A673 (cell line): ENCODE measurements at regions not wholly inside any gene's neighbourhood (a gene's known extent, or its start where the extent isn't known, plus 50 kb on each side); places are given as distances from the start of the nearest gene placed in this dataset.

Experiments
- BruUV-seq: library from RNA; stranded (reverse); fragments of 400-500 nt; replicated peaks from 2 replicates; lab custom pipeline; 2021; lab: Mats Ljungman, UMichigan
- CTCF ChIA-PET: fragments of 300-600 bp; sonication (Branson Sonifier 250); formaldehyde crosslinking; loops from one replicate; lab custom pipeline; 2022; ENCODE audit warnings: antibody characterized with exemption; lab: Charles Lee
- POLR2A ChIA-PET: fragments of 300-600 bp; sonication (Branson Sonifier 250); formaldehyde crosslinking; loops from one replicate; lab custom pipeline; 2022; ENCODE audit warnings: antibody characterized with exemption; ENCODE audit not compliant: low non-redundant PET; lab: Charles Lee
- DNase-seq: peaks from one replicate; pipeline ENCODE4 v3.0.0-alpha.2; 2015; ENCODE audit warnings: low spot score
- H3K27ac ChIP-seq: fragments of 200-600 bp; sonication (generic); 2 replicates; pipeline ENCODE4 v1.5.1; 2016; ENCODE audit warnings: mixed run types, low read depth, mild to moderate bottlenecking, mixed read lengths, antibody characterized with exemption, low read length; ENCODE audit not compliant: poor library complexity, severe bottlenecking
- H3K27me3 ChIP-seq: fragments of 200-600 bp; sonication (generic); replicated peaks from 2 replicates; pipeline ENCODE4 v1.6.1; 2017; ENCODE audit warnings: mixed run types, low read depth, mild to moderate bottlenecking, mixed read lengths, antibody characterized with exemption, low read length; ENCODE audit not compliant: insufficient read depth, poor library complexity
- H3K36me3 ChIP-seq: fragments of 200-600 bp; sonication (generic); 2 replicates; pipeline ENCODE4 v1.6.1; 2016; ENCODE audit warnings: mixed run types, mild to moderate bottlenecking, mixed read lengths, antibody characterized with exemption, low read length; ENCODE audit not compliant: insufficient read depth, poor library complexity, severe bottlenecking
- H3K4me1 ChIP-seq: fragments of 200-600 bp; sonication (generic); 2 replicates; pipeline ENCODE4 v1.6.1; 2017; ENCODE audit warnings: mixed run types, mild to moderate bottlenecking, mixed read lengths, antibody characterized with exemption, low read length; ENCODE audit not compliant: insufficient read depth, poor library complexity, severe bottlenecking
- H3K4me3 ChIP-seq: fragments of 200-600 bp; sonication (generic); 2 replicates; pipeline ENCODE4 v1.5.1; 2016; ENCODE audit warnings: low read depth, mixed run types, mild to moderate bottlenecking, mixed read lengths, low read length; ENCODE audit not compliant: poor library complexity, severe bottlenecking
- H3K9me3 ChIP-seq: fragments of 200-600 bp; sonication (generic); 2 replicates; pipeline ENCODE4 v1.6.1; 2016; ENCODE audit warnings: mixed run types, low read depth, mild to moderate bottlenecking, mixed read lengths, antibody characterized with exemption, low read length; ENCODE audit not compliant: poor library complexity, severe bottlenecking
- EZH2 ChIP-seq: fragments of 200-600 bp; sonication (generic); IDR thresholded peaks from 2 replicates; pipeline ENCODE4 v1.6.1; 2017; ENCODE audit warnings: borderline replicate concordance, low read depth, mild to moderate bottlenecking, mixed read lengths, antibody characterized with exemption, low read length; ENCODE audit not compliant: poor library complexity, severe bottlenecking
- intact Hi-C: fragments of 100-400 bp; cut with micrococcal nuclease; formaldehyde crosslinking; loops from one replicate; pipeline ENCODE4 v1.10.0; 2022; ENCODE audit not compliant: unreplicated experiment
- TF ChIP-seq, protein P1 (sequence below): fragments of 300-800, 200-600 bp; sonication (generic); conservative IDR thresholded peaks from 2 replicates; pipeline ENCODE4 v1.5.1; 2017; ENCODE audit warnings: low read depth, mild to moderate bottlenecking, antibody characterized with exemption, low read length, moderate library complexity, mixed read lengths

DNA sequence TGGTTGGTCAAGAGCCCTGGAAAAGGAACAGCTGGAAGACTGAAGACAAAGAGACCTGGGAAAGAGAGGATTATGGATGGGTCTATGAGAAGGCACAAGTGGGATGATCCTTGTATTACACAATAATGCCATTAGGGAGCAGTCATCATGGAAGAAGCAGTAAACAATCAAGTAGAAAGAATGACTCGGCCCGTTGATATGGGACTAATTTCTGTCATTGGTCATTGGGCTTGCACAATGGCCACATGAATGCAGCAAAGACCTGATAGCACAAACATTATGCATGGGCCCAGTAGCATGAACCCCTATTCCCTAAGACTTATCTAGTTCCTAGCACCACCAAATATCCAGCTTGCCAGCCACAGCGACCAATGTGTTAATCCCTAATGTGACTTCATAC lies 390.3 kb upstream of the ZNF507 start:
- Histone ChIP-seq H3K4me3 (no peak overlapping the region), H3K9me3 (no peaks in the 10 kb centered on the region), H3K36me3 (no peaks in the 10 kb centered on the region), H3K4me1 (no peaks in the 10 kb centered on the region), H3K27me3 (no peaks in the 10 kb centered on the region), H3K27ac (no peak overlapping the region)
- ChIA-PET POLR2A (no interaction called here), CTCF (no interaction called here)
- no peak for TF ChIP-seq EZH2
- BruUV-seq, result no TSS peak
- intact Hi-C loops, result no loop called here
- no peak for DNase-seq

DNA sequence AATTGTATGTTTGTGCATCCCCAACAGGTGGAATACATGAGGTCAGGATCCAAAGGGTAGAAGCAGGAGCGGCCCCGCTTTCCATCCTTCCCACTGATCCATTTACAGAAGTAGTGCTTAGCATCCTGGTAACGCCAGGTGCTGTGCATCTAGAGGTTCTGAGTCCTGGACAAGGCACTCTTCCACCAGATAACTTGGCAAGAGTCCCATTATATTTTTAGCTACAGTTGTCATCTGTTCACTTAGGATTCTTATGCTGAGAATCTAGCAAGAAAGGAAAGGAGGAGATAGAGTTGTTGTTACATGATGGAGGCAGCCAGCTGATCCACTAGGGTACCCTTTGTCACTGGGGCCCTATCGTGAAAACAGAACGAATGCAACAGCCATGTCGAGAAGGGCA lies 389.5 kb upstream of the ZNF507 start:
- DNase-seq, result no peak
- Histone ChIP-seq H3K27ac (no peak overlapping the region), H3K36me3 (no peaks in the 10 kb centered on the region), H3K4me3 (no peak overlapping the region), H3K4me1 (no peaks in the 10 kb centered on the region), H3K9me3 (no peaks in the 10 kb centered on the region), H3K27me3 (no peaks in the 10 kb centered on the region)
- intact Hi-C loops, result no loop called here
- no TSS peak for BruUV-seq
- POLR2A ChIA-PET, result no interaction called here
- TF ChIP-seq EZH2, result no peak
- TF ChIP-seq, protein P1, sequence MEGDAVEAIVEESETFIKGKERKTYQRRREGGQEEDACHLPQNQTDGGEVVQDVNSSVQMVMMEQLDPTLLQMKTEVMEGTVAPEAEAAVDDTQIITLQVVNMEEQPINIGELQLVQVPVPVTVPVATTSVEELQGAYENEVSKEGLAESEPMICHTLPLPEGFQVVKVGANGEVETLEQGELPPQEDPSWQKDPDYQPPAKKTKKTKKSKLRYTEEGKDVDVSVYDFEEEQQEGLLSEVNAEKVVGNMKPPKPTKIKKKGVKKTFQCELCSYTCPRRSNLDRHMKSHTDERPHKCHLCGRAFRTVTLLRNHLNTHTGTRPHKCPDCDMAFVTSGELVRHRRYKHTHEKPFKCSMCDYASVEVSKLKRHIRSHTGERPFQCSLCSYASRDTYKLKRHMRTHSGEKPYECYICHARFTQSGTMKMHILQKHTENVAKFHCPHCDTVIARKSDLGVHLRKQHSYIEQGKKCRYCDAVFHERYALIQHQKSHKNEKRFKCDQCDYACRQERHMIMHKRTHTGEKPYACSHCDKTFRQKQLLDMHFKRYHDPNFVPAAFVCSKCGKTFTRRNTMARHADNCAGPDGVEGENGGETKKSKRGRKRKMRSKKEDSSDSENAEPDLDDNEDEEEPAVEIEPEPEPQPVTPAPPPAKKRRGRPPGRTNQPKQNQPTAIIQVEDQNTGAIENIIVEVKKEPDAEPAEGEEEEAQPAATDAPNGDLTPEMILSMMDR, result no peak
- CTCF ChIA-PET, result no interaction called here

GRCh38 chr19:31956771-31957392 lies 388.5 kb upstream of the ZNF507 start:
- ChIA-PET CTCF (no interaction called here), POLR2A (no interaction called here)
- TF ChIP-seq, protein P1, result no peak
- TF ChIP-seq EZH2, result no peak
- no TSS peak for BruUV-seq
- intact Hi-C loops, result no loop called here
- no peaks in the 10 kb centered on the region for H3K27me3 ChIP-seq
- H3K4me1 ChIP-seq, result no peaks in the 10 kb centered on the region
- no peak overlapping the region for H3K27ac ChIP-seq
- no peaks in the 10 kb centered on the region for H3K9me3 ChIP-seq
- H3K4me3 ChIP-seq, result no peak overlapping the region
- H3K36me3 ChIP-seq, result no peaks in the 10 kb centered on the region
- DNase-seq, result no peak

DNA sequence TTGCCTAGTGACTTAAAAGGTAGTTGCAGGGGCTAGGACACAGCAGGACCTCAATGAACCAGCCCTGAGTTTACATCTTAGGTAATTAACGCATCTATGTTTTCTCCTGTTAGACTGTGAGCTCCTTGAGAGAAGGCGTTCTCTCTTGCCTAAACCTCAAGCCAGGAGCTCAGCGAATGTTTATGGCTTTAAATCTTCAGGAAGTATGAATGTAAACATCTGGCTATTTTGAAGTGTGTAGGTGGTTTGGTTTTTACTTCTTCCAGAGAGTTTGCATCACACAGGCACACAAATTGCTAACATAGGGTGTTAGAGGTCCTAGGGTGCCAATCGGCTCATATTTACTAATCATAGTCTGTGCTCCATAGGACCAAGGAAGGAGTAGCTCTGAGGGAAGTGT lies 387.7 kb upstream of the ZNF507 start:
- no TSS peak for BruUV-seq
- no peaks in the 10 kb centered on the region for H3K36me3 ChIP-seq
- no peak overlapping the region for H3K27ac ChIP-seq
- no peaks in the 10 kb centered on the region for H3K9me3 ChIP-seq
- CTCF ChIA-PET, result no interaction called here
- H3K27me3 ChIP-seq, result no peaks in the 10 kb centered on the region
- intact Hi-C loops, result no loop called here
- POLR2A ChIA-PET, result no interaction called here
- no peak for DNase-seq
- H3K4me1 ChIP-seq, result no peaks in the 10 kb centered on the region
- TF ChIP-seq, protein P1, result no peak
- TF ChIP-seq EZH2, result no peak
- H3K4me3 ChIP-seq, result no peak overlapping the region
